NT2/D1 (cell line): ENCODE measurements at regions not wholly inside any gene's neighbourhood (a gene's known extent, or its start where the extent isn't known, plus 50 kb on each side); places are given as distances from the start of the nearest gene placed in this dataset.
"Not testable (repeated sequence)": the region's sequence is repeated elsewhere in the genome, so short reads cannot be mapped to it uniquely, and the experiment has no call there.

ENCODE experiments used
- SUZ12 ChIP-seq: IDR thresholded peaks from 2 replicates; pipeline ENCODE4 v1.6.1; 2011; ENCODE audit not compliant: insufficient read length, insufficient read depth; ENCODE audit errors: extremely low read depth
- YY1 ChIP-seq: IDR thresholded peaks from 2 replicates; pipeline ENCODE4 v1.6.1; 2011; ENCODE audit not compliant: insufficient read length, insufficient read depth

GRCh38 chr2:180872781-180873180 is 107.6 kb upstream of the UBE2E3 start:
- TF ChIP-seq YY1, SUZ12: not testable (repeated sequence)
